ENCODE measurements at regions not wholly inside any gene's neighbourhood (a gene's known extent, or its start where the extent isn't known, plus 50 kb on each side); places are given as distances from the start of the nearest gene placed in this dataset.
"Not testable (repeated sequence)": the region's sequence is repeated elsewhere in the genome, so short reads cannot be mapped to it uniquely, and the experiment has no call there.

- DNase-seq (ENCODE audit: low read depth): no peak
- TF ChIP-seq CTCF (conservative IDR thresholded peaks at IDR 0.05; ENCODE audit: low read depth, low read length): no peak
- no peak overlapping the region for H3K4me3 ChIP-seq (ENCODE audit: low read length)
Measured at GRCh38 chr6:122268394-122268793, 131.1 kb upstream of the HSF2 start.

GRCh38 chr6:122276637-122277036, 122.8 kb upstream of the HSF2 start:
- H3K4me3 ChIP-seq (ENCODE audit: low read length): no peak overlapping the region
- DNase-seq (ENCODE audit: low read depth): no peak
- TF ChIP-seq CTCF (conservative IDR thresholded peaks at IDR 0.05; ENCODE audit: low read depth, low read length): no peak

- DNase-seq (ENCODE audit: low read depth); H3K4me3 ChIP-seq (ENCODE audit: low read length): not testable (repeated sequence)
Measured at GRCh38 chr6:122280105-122281021, 119.1 kb upstream of the HSF2 start.

- no peak for DNase-seq (ENCODE audit: low read depth)
- TF ChIP-seq CTCF (conservative IDR thresholded peaks at IDR 0.05; ENCODE audit: low read depth, low read length): no peak
- H3K4me3 ChIP-seq (ENCODE audit: low read length): no peak overlapping the region
Measured at GRCh38 chr6:122283884-122284283, 115.6 kb upstream of the HSF2 start.

- no peak overlapping the region for H3K4me3 ChIP-seq (ENCODE audit: low read length)
- no peak for DNase-seq (ENCODE audit: low read depth)
- no peak for TF ChIP-seq CTCF (conservative IDR thresholded peaks at IDR 0.05; ENCODE audit: low read depth, low read length)
Measured at GRCh38 chr6:122284848-122285247, 114.6 kb upstream of the HSF2 start.

- no peak for DNase-seq (ENCODE audit: low read depth)
- no peak overlapping the region for H3K4me3 ChIP-seq (ENCODE audit: low read length)
- no peak for TF ChIP-seq CTCF (conservative IDR thresholded peaks at IDR 0.05; ENCODE audit: low read depth, low read length)
Measured at GRCh38 chr6:122285292-122285913, 114.0 kb upstream of the HSF2 start.

- TF ChIP-seq CTCF (conservative IDR thresholded peaks at IDR 0.05; ENCODE audit: low read depth, low read length): no peak
- H3K4me3 ChIP-seq (ENCODE audit: low read length): no peak overlapping the region
- no peak for DNase-seq (ENCODE audit: low read depth)
Measured at GRCh38 chr6:122286512-122286911, 112.9 kb upstream of the HSF2 start.
